ENCODE measurements at regions not wholly inside any gene's neighbourhood (a gene's known extent, or its start where the extent isn't known, plus 50 kb on each side); places are given as distances from the start of the nearest gene placed in this dataset.

GRCh38 chr17:36817483-36818048 lies 119.7 kb upstream of the LHX1 start:
- TF ChIP-seq, protein P1, sequence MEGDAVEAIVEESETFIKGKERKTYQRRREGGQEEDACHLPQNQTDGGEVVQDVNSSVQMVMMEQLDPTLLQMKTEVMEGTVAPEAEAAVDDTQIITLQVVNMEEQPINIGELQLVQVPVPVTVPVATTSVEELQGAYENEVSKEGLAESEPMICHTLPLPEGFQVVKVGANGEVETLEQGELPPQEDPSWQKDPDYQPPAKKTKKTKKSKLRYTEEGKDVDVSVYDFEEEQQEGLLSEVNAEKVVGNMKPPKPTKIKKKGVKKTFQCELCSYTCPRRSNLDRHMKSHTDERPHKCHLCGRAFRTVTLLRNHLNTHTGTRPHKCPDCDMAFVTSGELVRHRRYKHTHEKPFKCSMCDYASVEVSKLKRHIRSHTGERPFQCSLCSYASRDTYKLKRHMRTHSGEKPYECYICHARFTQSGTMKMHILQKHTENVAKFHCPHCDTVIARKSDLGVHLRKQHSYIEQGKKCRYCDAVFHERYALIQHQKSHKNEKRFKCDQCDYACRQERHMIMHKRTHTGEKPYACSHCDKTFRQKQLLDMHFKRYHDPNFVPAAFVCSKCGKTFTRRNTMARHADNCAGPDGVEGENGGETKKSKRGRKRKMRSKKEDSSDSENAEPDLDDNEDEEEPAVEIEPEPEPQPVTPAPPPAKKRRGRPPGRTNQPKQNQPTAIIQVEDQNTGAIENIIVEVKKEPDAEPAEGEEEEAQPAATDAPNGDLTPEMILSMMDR (IDR thresholded peaks at IDR 0.05), result no peak
- no peak for TF ChIP-seq EZH2 (IDR thresholded peaks at IDR 0.05; ENCODE audit: borderline replicate concordance, insufficient read depth, low read depth, low read length, poor library complexity, severe bottlenecking)

All from B cell (primary cell).